HuH-7 (cell line): ENCODE measurements at regions not wholly inside any gene's neighbourhood (a gene's known extent, or its start where the extent isn't known, plus 50 kb on each side); places are given as distances from the start of the nearest gene placed in this dataset.

Experiments
- DNase-seq: peaks from one replicate; pipeline ENCODE4 v3.0.0; 2011; ENCODE audit warnings: low spot score

GRCh38 chr21:27817902-27818623 lies 851.2 kb upstream of the ADAMTS5 start:
- DNase-seq, result no peak

- no peak for DNase-seq
Measured at GRCh38 chr21:27817074-27817473, 850.2 kb upstream of the ADAMTS5 start.

GRCh38 chr21:27816301-27816700 lies 849.4 kb upstream of the ADAMTS5 start:
- DNase-seq, result no peak

GRCh38 chr21:27814226-27814625 lies 847.3 kb upstream of the ADAMTS5 start:
- no peak for DNase-seq

- no peak for DNase-seq
Measured at GRCh38 chr21:27813750-27814149, 846.9 kb upstream of the ADAMTS5 start.

GRCh38 chr21:27813344-27813743 lies 846.5 kb upstream of the ADAMTS5 start:
- no peak for DNase-seq

- no peak for DNase-seq
Measured at GRCh38 chr21:27812279-27812678, 845.4 kb upstream of the ADAMTS5 start.

- no peak for DNase-seq
Measured at GRCh38 chr21:27808923-27809322, 842.0 kb upstream of the ADAMTS5 start.

- no peak for DNase-seq
Measured at GRCh38 chr21:27807596-27807995, 840.7 kb upstream of the ADAMTS5 start.

- DNase-seq, result no peak
Measured at GRCh38 chr21:27806281-27806680, 839.4 kb upstream of the ADAMTS5 start.

GRCh38 chr21:27805696-27806095 lies 838.8 kb upstream of the ADAMTS5 start:
- DNase-seq, result no peak

GRCh38 chr21:27804515-27804914 lies 837.6 kb upstream of the ADAMTS5 start:
- no peak for DNase-seq

GRCh38 chr21:27803571-27803970 lies 836.7 kb upstream of the ADAMTS5 start:
- DNase-seq, result no peak

- DNase-seq, result peak; percentile 7
Measured at GRCh38 chr21:27802816-27803475, 836.1 kb upstream of the ADAMTS5 start.

GRCh38 chr21:27799861-27800260 lies 833.0 kb upstream of the ADAMTS5 start:
- no peak for DNase-seq

GRCh38 chr21:27796106-27796505 lies 829.2 kb upstream of the ADAMTS5 start:
- no peak for DNase-seq

- no peak for DNase-seq
Measured at GRCh38 chr21:27795418-27795817, 828.5 kb upstream of the ADAMTS5 start.

GRCh38 chr21:27793901-27794300 lies 827.0 kb upstream of the ADAMTS5 start:
- no peak for DNase-seq

- DNase-seq, result no peak
Measured at GRCh38 chr21:27787046-27787445, 820.2 kb upstream of the ADAMTS5 start.

GRCh38 chr21:27779606-27780005 lies 812.7 kb upstream of the ADAMTS5 start:
- DNase-seq, result no peak

- DNase-seq, result no peak
Measured at GRCh38 chr21:27776925-27777553, 810.2 kb upstream of the ADAMTS5 start.

- DNase-seq, result no peak
Measured at GRCh38 chr21:27772816-27773215, 805.9 kb upstream of the ADAMTS5 start.

GRCh38 chr21:27771938-27772483 lies 805.1 kb upstream of the ADAMTS5 start:
- no peak for DNase-seq
